PC-3 (cell line): ENCODE measurements at regions not wholly inside any gene's neighbourhood (a gene's known extent, or its start where the extent isn't known, plus 50 kb on each side); places are given as distances from the start of the nearest gene placed in this dataset.

Experiments
- EZH2phosphoT487 ChIP-seq: fragments of 300-600 bp; sonication (generic); IDR thresholded peaks from 2 replicates; pipeline ENCODE4 v1.6.1; 2018; ENCODE audit warnings: mild to moderate bottlenecking, antibody characterized with exemption, low read length, borderline replicate concordance
- TF ChIP-seq, protein P1 (sequence below): fragments of 300-600 bp; sonication (generic); conservative IDR thresholded peaks from 2 replicates; pipeline ENCODE4 v1.5.1; 2017; ENCODE audit warnings: antibody characterized with exemption, low read depth, mild to moderate bottlenecking, low read length

DNA sequence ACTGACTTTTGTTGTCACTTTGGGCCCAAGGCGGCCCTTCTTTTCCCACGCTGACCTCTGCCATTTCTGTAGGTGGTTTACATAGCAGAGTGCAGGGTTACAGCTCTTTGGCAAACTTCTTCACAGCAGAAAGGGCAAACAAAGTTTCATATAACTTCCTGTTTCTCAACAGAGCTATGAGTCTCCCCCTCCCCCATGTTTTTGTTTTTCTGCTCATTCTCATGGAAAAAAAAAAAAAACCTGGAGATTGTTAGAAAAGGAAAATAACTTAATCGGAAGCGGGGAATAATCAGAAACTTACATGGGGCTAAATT is 342.0 kb upstream of the NR2F2 start:
- no peak for TF ChIP-seq EZH2phosphoT487
- TF ChIP-seq, protein P1, sequence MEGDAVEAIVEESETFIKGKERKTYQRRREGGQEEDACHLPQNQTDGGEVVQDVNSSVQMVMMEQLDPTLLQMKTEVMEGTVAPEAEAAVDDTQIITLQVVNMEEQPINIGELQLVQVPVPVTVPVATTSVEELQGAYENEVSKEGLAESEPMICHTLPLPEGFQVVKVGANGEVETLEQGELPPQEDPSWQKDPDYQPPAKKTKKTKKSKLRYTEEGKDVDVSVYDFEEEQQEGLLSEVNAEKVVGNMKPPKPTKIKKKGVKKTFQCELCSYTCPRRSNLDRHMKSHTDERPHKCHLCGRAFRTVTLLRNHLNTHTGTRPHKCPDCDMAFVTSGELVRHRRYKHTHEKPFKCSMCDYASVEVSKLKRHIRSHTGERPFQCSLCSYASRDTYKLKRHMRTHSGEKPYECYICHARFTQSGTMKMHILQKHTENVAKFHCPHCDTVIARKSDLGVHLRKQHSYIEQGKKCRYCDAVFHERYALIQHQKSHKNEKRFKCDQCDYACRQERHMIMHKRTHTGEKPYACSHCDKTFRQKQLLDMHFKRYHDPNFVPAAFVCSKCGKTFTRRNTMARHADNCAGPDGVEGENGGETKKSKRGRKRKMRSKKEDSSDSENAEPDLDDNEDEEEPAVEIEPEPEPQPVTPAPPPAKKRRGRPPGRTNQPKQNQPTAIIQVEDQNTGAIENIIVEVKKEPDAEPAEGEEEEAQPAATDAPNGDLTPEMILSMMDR: no peak
